Fibroblast of skin of right biceps (primary cell): ENCODE measurements at regions not wholly inside any gene's neighbourhood (a gene's known extent, or its start where the extent isn't known, plus 50 kb on each side); places are given as distances from the start of the nearest gene placed in this dataset.

Source experiments
- DNase-seq: peaks from one replicate; pipeline ENCODE4 v3.0.0-alpha.2; 2013

DNA sequence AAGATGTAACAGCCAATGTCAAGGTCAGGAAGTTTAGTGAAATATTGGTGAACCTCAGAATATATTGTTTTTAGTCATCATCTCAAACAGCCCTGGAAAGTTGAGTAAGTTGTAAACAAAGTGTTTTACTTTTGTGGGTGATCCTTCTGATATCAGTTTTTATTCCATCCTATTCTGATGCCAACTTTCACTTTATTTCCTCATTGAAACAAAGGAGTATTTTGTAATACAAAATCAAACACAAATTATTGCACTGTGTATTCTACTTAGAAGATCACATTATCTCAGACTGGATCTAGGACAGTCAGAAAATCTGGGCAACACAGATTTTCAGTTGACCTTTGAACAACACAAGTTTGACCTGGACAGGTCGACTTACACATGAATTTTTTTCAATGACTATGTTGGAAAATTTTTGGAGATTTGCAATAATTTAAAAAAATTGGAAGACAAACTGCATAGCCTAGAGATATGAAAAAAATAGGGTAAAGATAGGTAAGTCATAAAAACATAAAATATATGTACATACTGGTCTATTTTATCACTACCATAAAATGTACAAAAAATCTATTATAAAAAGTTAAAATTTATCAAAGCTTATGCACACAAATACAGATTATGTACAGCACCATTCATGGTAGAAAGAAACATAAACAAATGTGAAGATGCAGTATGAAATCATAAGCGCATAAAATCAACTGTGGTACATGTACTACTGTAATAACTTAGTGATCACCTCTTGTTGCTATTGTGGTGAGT lies 709.1 kb upstream of the FAM241A start:
- DNase-seq: no peak

DNA sequence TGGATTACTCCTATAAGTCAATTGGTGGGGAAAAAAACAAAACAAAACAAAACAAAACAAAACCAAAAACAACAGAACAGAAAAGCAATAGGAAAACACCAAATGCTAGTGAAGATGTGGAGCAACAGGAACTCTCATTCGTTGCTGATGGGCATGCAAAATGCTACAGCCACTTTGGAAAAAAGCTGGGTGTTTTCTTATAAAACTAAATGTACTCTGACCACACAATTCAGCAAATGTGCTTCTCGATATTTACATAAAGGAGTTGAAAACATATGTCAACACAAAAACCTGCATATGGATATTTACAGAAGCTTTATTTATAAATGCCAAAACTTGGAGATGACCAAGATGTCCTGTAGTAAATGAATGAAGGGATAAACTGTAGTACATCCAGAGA lies 703.6 kb upstream of the FAM241A start:
- DNase-seq: no peak

DNA sequence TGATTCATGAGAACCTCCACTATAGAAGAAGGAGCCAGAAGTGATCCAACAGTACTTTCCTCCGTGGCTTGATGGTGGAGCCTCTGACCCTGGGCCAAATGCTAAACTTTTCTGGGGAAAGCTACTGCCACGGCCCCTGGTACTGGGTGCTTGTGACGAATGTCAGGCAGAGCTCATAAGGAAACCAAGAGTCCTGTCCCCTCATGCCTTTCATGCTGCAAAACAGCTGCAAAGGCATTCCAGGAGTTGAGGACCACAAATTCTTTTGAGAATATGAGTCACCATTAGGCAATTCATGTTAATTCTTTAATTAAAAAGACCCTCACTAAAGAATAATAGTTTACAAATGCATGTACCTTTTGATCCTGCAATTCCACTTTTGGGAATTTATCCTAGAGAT lies 700.4 kb upstream of the FAM241A start:
- peak; percentile 18 for DNase-seq

DNA sequence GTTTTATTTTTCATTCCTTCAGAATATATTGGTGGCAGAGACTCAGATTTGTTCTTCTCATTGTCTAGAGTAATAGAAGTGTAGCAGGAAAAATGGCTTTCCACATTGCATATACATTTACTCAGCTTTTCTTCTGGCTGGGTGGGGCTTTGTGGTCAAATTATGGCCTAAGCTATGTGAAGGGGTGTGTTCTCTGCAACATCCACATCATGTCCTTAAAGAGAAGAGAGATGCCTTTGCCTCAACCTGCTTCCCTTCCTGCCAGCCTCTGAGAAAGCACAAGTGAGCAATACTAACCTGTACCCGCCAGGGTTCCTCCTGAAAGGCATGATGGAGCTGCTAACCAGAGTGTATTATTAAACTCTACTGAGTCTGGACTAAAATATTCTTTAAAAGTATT lies 695.6 kb upstream of the FAM241A start:
- peak; percentile 28 for DNase-seq

DNA sequence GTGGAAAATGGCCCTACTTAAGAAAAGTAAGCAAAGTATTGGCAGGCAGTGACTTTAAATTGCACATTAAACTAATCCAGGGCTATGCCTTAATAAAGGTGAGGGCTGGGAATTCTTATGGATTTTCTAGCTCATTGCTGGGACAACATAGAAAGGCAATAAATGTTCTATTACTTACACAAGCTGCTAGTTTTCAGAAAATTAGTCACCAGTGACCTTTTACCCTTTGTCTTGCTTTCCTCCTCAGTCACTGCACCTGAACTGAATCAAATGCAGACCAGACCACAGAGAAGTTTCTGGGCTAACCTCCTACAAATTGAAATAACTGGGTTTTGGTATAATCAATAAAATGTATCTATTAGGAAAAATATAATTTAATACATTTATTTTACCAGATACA lies 694.4 kb upstream of the FAM241A start:
- DNase-seq: no peak

DNA sequence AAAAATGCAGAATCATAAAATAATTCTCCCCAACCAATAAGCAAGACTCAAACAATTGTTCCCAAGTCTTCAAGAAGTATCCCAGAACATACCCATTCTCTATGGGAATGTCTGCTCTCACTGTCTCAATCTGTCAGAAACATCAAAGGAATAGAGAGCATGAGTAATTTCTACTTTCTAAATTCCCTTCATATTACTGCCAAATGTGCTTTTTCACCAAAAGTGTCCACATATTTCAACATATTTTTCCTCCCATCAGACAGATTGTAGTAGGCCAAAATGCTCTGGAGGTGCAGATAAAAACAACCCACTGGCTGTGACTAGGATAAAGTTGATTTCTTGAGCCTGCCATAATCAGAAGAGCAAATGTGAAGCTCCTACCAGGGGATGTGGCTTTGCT lies 692.0 kb upstream of the FAM241A start:
- peak; percentile 30 for DNase-seq

DNA sequence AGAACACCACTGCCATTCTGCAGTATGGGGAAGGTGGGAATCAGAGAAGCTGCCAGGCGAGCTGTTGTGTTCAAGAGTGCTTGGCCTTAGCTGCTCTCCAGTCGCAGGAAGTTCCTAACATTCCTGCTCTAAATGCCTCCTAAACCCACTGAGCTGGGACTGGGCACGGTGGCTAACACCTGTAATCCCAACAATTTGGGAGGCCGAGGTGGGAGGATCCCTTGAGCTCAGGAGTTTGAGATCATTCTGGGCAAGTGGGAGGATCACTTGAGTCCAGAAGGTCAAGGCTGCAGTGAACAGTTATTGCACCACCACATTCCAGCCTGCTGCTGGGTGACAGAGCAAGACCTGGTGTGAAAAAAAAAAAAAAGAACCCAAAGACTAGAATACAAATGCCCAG lies 690.3 kb upstream of the FAM241A start:
- DNase-seq: peak; percentile 14

DNA sequence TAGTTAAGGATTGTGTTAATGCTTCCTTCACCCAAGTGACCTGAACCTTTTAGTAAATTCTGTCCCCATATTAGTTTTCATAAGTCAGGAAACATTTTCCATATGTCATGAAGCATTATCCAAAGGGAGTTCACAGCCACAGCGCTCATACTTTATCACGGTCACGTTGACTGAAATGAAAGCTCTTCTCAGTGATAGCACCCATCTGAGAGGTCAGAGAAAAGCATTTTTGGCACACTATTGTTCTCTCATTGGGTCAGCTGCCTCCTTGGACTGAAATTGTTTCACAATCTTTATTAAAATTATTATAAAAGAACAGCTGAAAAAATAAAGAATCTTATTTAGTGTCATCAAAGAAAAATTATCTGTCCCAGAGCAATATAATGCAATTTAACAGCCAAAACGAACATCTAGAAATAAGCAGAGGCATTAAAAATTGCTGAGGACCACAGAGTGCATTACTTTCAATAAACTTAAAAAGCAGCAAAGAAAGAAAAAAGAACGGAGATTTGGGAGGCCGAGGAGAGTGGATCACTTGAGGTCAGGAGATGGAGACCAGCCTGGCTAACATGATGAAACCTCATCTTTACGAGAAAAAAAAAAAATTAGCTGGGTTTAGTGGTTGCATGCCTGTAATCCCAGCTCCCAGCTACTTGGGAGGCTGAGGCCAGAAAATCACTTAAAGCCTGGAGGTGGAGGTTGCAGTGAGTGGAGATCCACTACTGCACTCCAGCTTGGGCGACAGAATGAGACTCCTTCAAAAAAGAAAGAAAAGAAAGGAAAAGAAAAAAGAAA lies 680.8 kb upstream of the FAM241A start:
- DNase-seq: no peak

DNA sequence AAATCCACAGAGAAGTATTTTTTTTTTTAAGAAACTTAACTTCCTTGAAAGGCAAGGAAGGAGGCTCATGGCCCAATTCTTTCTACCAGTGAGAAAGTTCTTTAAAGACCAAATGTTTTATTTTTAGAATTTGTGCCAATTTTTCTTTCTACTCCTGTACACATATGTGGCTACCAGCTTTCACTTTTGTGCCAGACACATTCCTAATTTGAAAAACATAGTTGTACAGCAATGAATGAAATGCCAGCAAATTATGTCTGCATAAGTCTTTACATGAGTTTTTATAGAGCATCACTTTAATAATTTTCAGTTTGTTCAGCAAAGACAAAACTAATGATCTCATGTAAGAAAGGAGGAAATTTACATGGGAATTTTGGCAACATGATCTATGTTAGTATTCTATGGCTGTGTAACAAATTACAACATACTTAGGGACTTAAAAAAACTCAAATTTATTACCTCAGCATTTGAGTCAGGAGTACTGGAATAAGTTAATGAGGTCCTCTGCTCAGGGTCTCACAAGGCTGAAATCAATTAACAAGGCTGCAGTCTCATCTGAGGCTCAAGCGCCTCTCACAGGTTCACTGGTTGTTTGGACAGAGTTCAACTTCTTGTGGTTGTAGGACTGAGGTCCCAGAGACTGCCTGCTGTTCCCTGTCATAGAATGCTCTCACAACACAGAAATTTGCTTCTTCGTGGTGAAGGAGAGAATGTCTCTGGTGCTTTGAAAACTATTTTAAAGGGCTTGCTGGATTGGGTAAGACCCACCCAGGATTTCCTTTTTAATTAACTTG lies 678.2 kb upstream of the FAM241A start:
- peak; percentile 72 for DNase-seq

DNA sequence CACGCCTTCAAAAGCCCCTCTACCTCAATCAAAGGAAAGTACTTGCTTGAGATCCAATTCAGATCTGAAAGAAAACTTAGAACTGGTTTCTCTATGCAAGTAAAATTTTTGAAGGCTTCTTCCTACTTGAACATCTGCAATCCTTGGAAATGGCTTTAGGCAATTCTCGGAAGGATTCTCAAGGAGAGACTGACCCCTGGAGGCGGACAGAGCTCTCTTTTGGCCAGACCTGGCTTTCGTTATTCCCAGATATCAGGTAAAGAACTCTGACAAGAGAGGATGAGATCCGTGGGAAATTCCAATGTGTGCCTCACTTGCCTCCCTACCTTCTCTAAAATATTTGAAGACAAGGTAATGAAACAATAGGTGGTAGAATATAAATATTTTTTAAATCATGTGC lies 670.3 kb upstream of the FAM241A start:
- DNase-seq: peak; percentile 49

DNA sequence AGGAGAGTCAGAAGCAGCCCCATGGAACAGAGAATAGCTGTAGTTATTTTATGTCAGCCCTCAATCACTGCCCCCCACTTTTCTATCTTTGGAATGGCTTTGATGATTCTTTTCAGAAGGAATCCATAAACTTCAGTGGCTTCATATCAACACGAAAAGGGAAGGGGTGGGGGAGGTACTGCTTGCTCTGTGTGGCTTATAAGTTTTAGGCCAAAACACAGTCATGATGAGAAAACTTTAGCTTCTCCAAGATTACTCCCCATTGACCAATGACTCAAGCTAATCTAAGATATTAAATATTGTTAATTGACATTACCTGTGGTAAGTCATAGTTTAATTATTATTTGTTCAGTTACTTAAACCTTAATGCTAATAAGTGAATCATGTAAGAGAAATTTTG lies 669.6 kb upstream of the FAM241A start:
- DNase-seq: peak; percentile 58

DNA sequence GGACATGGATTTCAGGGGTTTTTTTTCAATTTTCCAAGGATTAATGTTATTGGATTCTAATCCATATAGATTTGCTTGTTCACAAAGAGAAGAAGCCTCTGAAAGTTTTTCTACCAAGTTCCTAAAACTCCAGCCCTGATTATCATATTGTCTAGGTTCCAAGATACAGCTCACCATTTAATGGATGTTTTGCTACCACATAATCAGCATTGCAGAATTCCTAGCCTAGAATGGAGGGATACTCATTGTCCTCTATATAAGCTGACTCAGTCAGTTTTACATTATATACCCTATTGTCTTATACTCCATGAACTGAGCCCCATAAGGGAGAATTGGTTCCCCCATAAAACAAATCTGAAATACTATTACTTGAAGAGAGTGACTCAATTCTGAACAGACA lies 664.7 kb upstream of the FAM241A start:
- no peak for DNase-seq

DNA sequence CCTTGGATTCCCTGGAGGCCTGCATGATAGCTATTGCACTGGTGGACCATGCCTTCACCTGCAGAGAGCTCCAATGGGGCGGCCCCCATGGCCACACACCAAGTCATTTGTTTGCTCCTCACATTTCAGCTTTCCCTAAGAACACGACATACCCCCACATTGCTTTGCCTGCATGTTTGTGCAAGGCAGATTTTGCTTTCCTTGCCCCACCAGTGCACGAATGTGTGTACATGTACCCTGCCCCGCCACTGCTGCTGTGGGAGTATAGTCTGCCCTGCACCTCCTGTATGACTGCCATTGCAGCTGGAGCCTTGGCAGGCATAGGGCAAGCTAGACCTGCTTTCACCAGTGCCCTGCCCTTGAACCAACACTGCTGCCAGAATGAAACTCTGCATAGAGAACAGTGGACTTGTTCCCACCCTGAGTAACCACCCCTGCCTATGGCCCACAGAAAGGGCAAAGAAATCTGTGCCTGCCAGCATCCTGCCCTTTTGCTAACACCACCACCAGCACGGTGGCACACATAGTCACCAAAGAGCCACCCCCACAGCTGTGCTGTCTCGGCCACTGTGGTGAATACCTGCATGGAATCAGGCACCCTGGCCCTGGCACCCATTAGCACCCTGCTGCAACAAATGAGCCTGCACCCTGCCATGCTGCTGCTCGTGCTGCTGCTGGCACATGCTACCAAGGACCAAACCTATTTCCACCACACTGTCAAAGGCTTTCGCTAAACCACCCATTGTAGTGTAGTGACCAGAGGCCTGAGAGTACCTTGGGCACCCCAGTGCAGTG lies 661.7 kb upstream of the FAM241A start:
- no peak for DNase-seq

DNA sequence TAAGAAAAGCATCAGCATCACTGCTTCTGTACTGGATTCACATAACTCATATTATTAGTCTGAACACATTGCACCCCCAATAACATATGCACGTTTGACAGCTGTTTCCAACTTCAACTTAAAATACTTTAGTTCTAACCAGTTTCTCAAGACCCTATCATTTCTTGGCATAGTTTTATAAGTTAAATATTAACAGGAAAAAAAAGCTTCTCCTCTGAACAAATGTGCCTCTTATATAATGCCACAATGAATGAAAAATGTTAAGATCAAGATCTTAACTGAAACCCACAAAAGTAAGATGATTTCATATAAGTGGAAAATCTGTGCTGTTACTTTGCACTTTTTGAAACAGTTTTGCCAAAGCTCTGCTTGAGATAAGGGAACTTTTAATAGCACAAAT lies 652.8 kb upstream of the FAM241A start:
- DNase-seq: peak; percentile 28

DNA sequence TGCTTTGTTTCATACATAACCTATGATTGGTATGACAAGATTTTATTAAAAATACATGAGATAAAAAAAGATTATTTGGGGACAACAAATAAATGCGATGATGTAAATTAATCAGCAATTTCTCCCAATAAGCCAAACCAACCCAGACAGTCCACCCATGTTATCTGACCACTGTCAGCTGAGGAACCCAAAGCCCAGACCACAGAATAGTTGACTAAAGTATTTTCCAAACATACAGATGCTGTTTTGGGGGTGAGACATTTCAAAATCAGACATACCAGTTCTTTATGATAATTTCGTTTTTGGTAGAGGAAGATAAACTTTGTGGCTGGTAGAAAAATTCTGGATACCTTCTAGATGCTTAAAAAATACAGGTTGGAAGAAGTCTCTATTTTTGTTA lies 650.8 kb upstream of the FAM241A start:
- DNase-seq: peak; percentile 58

DNA sequence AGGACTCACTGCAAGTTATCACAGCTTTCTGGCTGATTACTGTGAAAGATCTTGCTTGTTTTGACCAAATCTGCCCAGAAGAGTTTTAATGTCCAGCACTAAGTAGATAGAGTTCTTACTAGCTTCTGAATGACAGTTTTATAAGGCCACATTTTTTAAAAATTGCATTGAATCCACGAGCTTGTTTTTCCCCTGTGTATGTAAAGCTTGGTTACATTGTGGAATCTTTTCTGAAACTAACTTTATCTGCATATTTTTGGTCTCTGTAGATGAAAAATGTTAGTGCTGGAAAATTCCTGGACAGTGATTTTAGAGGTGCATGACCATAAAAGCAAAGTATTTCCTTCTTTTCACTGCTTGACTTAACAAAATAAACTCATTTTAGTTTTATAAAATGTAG lies 650.3 kb upstream of the FAM241A start:
- DNase-seq: peak; percentile 72

DNA sequence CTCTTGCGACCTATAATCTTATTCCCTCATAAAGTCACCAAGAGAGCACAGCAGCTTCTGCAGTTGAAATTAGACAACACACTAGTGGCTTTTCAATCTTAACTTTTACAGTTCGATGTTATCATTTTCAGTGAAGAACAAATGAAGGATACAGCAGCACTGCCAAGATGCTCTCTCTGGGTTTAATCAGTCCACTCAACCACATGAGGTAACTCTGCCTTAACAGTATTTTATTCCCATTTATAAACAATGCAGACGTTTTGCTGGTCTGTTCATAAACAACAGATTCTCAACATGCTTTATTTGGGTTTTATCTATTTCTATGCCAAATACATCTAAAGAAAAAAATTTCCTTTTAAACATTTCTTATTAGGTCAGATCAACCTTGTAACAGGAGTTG lies 646.0 kb upstream of the FAM241A start:
- no peak for DNase-seq

DNA sequence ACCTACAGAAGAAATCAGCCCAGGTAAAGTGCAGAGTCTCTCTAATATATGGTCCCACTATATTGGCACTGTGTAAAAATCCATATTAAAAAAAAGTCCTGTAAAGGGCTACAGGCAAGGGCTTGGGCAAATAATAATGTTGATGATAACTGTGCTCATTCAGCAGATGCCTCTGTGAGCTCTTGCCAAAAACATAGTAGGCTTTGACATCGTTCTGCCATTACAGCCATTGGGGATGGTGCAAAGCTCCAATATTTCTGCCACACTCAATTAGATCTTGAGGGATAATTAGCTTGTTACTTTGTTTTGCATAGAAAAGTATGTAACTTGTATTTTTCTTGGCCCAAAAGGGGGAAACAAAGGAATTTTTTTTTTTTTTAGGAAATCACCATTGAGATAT lies 645.5 kb upstream of the FAM241A start:
- no peak for DNase-seq

DNA sequence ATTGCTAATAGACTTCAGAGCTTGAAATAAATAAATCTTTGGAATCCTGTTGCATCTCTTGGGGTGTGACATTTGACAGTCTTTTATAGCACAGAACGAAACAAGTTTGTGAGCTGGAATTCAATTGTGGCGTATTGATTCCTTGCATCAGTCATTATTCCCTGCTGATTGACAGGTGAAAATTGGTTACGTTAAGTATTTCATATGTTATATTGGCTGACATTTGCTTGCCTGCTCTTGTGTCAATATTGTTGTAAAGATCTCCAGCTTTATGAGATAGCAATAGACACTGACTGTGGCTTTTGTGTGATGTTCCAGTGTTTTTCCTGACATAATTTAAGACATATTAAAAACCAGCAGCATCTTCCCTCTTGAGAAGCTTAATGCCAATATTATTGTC lies 644.4 kb upstream of the FAM241A start:
- no peak for DNase-seq

DNA sequence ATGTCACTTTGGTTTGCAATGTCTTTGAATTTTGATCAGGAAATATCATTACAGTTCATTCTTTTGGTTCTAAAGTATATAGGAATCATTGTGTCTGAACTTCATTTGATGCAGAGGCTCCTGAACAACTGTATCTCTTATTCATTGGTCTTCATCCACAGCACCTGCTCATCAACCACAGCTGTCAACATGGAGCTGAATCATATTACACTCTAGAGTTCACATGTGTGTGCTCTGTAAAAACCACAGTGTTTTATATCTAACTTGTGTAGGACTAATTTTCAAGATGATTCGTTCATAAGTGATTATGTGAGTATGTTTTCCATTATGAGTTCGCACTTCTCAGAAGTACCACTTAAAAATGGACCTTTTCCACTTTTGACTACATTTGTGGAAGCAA lies 643.3 kb upstream of the FAM241A start:
- peak; percentile 48 for DNase-seq

DNA sequence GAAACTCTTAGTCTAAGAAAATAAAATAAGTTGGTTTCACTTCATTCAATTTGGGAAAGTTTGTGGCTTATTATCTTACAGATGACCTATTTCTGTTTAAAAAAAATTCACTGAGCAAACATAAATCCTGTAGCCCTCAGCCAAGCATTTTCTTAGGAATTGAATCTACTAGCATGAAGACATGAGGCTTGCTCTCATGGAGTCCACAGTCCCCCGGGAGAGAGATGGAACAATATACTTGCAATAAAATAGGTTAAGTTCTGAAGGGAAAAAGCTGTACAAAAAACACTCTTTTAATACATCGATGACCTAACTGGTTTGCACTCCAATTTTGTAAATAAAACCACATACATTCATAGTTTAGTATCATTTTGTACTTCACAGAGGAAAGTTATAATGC lies 642.6 kb upstream of the FAM241A start:
- peak; percentile 54 for DNase-seq

DNA sequence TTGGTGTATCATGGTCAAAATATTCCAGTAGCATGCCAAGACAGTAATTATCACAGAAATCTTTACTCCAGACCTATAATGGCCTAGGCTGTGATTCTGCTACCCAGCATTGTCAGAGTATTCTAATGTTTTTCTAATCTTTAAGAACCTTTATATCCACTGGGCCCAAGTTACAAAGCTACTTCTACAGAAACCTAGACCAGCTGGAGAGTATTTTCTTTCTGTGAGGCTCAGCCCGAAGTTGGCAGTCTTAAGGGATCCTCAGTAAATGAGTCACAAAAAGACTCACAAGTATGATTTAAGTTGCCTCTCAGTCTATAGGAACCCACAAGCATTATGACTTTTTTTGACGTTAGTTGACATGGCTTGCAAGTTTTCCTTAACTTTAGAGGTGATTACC lies 638.5 kb upstream of the FAM241A start:
- peak; percentile 91 for DNase-seq

DNA sequence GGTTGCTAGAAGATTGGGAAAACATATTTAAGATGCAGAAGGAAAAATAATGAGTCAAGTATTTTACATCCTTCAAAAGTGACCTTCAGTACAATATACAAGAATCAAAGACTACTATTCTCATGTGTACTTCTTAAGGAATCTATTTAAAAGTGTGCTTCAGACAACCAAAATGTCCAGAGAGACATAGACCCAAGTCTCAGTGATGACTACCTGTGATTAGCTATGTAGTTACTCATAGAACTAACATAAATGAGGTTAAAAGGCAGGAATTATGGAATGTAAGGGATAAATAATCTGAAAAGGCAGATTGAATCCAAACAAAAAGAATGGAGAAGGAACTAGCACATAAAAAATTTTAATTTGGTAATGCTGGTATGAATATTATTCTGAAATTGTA lies 634.7 kb upstream of the FAM241A start:
- DNase-seq: peak; percentile 86
